ENCODE measurements at regions not wholly inside any gene's neighbourhood (a gene's known extent, or its start where the extent isn't known, plus 50 kb on each side); places are given as distances from the start of the nearest gene placed in this dataset.

GRCh38 chr10:94111367-94111766 is 117.6 kb downstream of the PLCE1 start (continued):
- TF ChIP-seq ELF1 (IDR thresholded peaks at IDR 0.05) (no peak), CHD2 (IDR thresholded peaks at IDR 0.05; ENCODE audit: low read length, partially characterized antibody) (no peak), USF2 (IDR thresholded peaks at IDR 0.05; ENCODE audit: borderline replicate concordance, low read depth, low read length) (no peak), FOSL2 (IDR thresholded peaks at IDR 0.05; ENCODE audit: borderline replicate concordance, low read depth) (no peak), MEF2A (IDR thresholded peaks at IDR 0.05; ENCODE audit: borderline replicate concordance, low read depth) (no peak), TAF1 (IDR thresholded peaks at IDR 0.05; ENCODE audit: borderline replicate concordance, low read depth, low read length) (no peak), RCOR1 (IDR thresholded peaks at IDR 0.05; ENCODE audit: low read length) (no peak), FOXM1 (IDR thresholded peaks at IDR 0.05; ENCODE audit: low read depth) (no peak), IRF3 (IDR thresholded peaks at IDR 0.05; ENCODE audit: low read depth, low read length) (no peak), EZH2phosphoT487 (IDR thresholded peaks at IDR 0.05; ENCODE audit: borderline replicate concordance, low read depth) (no peak)
- TF ChIP-seq, protein P1, sequence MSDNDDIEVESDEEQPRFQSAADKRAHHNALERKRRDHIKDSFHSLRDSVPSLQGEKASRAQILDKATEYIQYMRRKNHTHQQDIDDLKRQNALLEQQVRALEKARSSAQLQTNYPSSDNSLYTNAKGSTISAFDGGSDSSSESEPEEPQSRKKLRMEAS (IDR thresholded peaks at IDR 0.05; ENCODE audit: low read depth) = no peak
- TF ChIP-seq, protein P2, sequence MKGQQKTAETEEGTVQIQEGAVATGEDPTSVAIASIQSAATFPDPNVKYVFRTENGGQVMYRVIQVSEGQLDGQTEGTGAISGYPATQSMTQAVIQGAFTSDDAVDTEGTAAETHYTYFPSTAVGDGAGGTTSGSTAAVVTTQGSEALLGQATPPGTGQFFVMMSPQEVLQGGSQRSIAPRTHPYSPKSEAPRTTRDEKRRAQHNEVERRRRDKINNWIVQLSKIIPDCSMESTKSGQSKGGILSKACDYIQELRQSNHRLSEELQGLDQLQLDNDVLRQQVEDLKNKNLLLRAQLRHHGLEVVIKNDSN (IDR thresholded peaks at IDR 0.05; ENCODE audit: borderline replicate concordance, low read depth) = no peak

- ChIA-PET POLR2A (no interaction called here), CTCF (no interaction called here)
- no peak overlapping the region for H3K4me2 ChIP-seq
- no peaks in the 10 kb centered on the region for H4K20me1 ChIP-seq (ENCODE audit: insufficient read depth)
- H2AFZ ChIP-seq (ENCODE audit: low read depth) = no peak overlapping the region
- H3K27me3 ChIP-seq (ENCODE audit: insufficient read depth) = no peaks in the 10 kb centered on the region
- H3K9ac ChIP-seq = no peak overlapping the region
- TF ChIP-seq MEF2A (IDR thresholded peaks at IDR 0.05; ENCODE audit: borderline replicate concordance, low read depth) (no peak), ELF1 (IDR thresholded peaks at IDR 0.05) (no peak), CTCF (IDR thresholded peaks at IDR 0.05) (no peak), RXRA (IDR thresholded peaks at IDR 0.05; ENCODE audit: borderline replicate concordance, low read depth) (no peak), MXI1 (IDR thresholded peaks at IDR 0.05; ENCODE audit: low read depth, low read length) (no peak), JUND (IDR thresholded peaks at IDR 0.05) (no peak), SMC3 (IDR thresholded peaks at IDR 0.05; ENCODE audit: low read depth, low read length) (no peak), SIN3A (IDR thresholded peaks at IDR 0.05; ENCODE audit: borderline replicate concordance, low read depth, low read length) (no peak), YY1 (IDR thresholded peaks at IDR 0.05; ENCODE audit: low read depth) (no peak), FOXM1 (IDR thresholded peaks at IDR 0.05; ENCODE audit: low read depth) (no peak)
- TF ChIP-seq, protein P2 (IDR thresholded peaks at IDR 0.05; ENCODE audit: borderline replicate concordance, low read depth) = no peak
- no peaks in the 10 kb centered on the region for H3K79me2 ChIP-seq (ENCODE audit: insufficient read depth)
- no peaks in the 10 kb centered on the region for H3K36me3 ChIP-seq (replicated peaks in 1 of 2; ENCODE audit: control insufficient read depth in 1 of 2, insufficient read depth in 2 of 2, low read length in 1 of 2)
- WGBS (ENCODE audit: low lambda C conversion rate) = 56% methylated on average over 2 of the region's 2 CpGs
- H3K27ac ChIP-seq (ENCODE audit: low read depth in 2 of 2, low read length in 1 of 2) = no peak overlapping the region
- no peak overlapping the region for H3K4me3 ChIP-seq (ENCODE audit: low read depth in 2 of 2, low read length in 1 of 2)
- no peaks in the 10 kb centered on the region for H3K9me2 ChIP-seq
- H3F3A ChIP-seq (replicated peaks; ENCODE audit: insufficient read depth) = peaks cover 6% of the 10 kb centered on the region
- H3K9me3 ChIP-seq = no peaks in the 10 kb centered on the region
- no peak for DNase-seq
- no peaks in the 10 kb centered on the region; a peak in 1 of 4 replicates for H3K4me1 ChIP-seq (ENCODE audit: control insufficient read depth in 1 of 2, insufficient read depth in 2 of 2, low read depth in 1 of 2, low read length in 1 of 2)
These were observed 118.6 kb downstream of the PLCE1 start for GRCh38 chr10:94112321-94112720.
